IPS-NIHi7 (cell line): ENCODE measurements at regions not wholly inside any gene's neighbourhood (a gene's known extent, or its start where the extent isn't known, plus 50 kb on each side); places are given as distances from the start of the nearest gene placed in this dataset.

ENCODE experiments used
- DNase-seq: peaks from one replicate; pipeline ENCODE4 v3.0.0; 2012; ENCODE audit warnings: mixed read lengths; ENCODE audit errors: extremely low spot score

DNA sequence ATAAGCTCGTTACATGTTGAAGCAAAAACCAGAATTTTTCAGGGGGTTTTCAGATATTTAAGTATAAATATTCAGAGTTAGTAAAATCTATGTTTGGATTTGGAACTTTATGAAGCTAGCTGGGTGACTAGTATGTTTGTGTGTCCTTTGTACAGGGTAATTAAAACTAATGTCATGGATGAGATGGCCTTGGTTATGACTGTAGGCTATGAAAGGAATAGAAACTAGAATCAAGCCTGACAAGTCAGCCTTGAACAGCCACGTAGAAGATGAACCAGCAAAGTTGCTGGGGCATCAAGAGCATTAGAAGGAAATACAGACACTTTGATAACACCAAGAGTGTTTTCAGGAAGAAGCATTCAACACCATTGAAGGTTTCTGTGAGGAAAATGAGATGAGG lies 825.1 kb upstream of the CNTNAP5 start:
- no peak for DNase-seq

DNA sequence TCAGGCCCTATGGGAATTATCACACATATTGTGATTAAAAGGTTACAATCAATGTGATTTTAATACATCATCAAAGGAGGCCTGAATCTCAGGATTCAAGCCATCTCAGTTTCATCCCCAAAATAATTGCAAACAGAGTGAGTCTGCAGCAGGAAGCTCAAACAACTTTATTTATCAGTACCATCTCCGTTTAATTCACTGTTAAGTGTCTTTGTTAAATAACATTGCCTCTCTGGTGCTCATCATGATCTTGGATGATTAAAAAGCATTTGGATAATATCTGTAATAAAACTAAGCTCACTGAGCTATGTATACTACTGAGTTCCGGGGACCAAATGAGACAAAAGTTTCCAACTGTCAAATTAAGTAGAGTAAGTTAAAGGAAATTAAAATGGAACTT lies 817.8 kb upstream of the CNTNAP5 start:
- no peak for DNase-seq

DNA sequence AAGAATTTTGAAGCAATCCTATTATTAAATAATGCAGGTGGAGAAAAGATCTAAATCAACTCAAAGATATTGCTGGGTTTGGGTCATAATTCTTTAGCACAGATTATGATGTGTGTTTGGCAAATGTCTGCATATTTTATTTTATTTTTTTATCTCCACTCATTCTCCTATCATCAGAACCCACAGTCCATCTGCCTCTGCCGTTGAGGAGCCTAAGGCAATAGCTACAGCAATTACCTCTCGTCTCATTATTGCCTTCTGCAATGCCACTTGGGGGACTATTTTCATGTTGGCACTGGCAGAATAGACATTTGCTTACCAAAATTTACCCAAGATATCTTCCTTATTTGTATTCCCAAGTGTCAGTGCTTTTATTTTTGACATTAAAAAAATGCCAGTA lies 815.9 kb upstream of the CNTNAP5 start:
- no peak for DNase-seq

DNA sequence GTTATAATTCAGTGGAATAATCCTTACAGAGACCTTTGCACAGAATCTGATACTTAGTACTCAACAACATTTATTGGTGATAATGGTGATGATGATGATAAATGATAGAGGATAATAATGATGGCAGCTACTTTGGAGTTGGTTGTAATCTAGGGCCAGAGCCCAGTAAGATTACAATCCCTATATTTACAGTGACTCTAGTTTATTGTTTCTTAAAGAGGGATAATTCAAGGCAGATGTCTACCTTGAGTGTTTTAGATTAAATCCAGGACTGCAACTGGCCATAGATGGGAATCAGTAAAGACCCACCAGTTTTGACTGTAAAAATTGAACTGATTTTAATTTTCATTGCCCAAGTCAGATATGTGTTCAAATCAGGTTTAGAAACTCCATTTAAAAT lies 813.9 kb upstream of the CNTNAP5 start:
- no peak for DNase-seq

DNA sequence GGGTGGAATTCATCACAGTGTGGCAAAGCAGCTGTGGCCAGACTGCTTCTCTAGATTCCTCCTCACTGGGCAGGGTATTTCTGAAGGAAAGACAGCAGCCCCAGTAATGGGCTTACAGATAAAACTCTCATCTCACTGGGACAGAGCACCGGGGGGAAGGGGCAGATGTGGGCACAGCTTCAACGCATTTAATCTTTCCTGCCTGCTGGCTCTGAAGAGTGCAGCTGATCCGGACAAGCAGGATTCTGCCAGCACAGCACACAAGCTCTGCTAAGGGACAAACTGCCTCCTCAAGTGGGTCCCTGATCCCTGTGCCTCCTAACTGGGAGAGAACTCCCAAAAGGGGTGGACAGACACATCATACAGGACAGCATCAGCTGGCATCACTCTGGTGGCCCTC lies 779.9 kb upstream of the CNTNAP5 start:
- no peak for DNase-seq

DNA sequence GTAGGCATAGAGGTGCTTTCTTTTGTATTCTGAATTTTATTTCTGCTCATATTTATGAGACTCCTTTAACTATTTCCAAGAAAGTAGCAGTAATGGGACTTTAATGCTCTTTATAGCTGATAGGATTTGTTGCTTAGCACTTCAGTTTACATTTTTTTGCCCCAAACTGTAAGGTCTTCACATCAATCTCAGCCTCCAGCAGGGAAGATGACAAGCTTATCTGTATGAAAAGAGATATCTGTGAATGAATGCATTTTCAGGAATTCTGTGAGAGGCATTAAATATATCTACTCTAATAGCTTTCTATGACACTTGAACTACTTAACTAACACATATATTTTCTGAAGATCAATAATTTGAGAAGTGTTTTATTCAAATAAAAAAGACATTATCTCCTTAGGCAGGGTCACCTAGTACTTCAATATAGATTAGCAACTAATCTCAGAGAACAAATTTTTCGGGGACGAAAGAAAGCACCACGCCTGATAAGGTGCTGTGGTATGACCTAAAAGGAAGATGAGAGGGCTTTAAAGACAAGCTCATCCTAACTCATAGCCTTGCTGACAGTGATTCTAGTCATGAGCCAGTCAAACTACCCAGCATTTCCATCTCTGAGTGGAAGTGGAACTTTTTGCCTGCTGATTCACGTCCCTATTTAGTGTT lies 766.1 kb upstream of the CNTNAP5 start:
- DNase-seq, result no peak

DNA sequence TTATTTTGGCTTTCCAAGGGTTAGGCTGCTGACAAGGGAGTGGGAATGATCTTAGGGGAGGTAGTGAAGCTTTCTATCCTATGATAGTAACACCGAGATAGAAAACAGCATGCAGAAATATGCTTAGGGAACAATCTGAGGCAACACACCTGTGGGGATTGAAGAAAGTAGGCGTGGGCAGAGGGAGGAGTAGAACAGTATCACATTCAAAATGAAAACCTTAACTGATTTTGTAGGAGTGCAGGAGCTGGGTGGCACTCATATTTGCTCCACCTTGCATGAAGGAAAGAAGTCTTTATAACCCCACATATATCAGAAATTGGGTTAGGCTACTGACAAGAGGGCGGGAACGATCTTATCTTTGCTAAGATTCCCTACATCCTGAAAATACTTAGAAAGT lies 762.2 kb upstream of the CNTNAP5 start:
- DNase-seq, result no peak

DNA sequence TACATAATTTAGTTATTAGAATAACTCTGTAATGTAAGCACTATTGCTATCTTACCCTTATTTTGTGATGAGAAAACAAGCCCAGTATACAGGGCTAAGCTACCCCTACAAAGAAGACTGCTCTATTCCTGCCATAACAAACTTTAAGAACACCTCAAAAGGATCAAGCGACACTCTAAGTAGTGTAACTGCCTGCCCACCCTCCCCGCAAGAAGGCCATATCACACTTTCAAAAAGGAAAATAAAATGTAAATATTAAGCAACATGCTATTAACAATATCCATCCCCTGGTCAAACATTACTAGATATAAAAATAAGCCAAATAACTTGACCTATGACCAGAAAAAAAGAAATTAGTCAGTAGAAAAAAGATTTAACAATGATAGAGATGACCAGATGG lies 741.7 kb upstream of the CNTNAP5 start:
- no peak for DNase-seq

DNA sequence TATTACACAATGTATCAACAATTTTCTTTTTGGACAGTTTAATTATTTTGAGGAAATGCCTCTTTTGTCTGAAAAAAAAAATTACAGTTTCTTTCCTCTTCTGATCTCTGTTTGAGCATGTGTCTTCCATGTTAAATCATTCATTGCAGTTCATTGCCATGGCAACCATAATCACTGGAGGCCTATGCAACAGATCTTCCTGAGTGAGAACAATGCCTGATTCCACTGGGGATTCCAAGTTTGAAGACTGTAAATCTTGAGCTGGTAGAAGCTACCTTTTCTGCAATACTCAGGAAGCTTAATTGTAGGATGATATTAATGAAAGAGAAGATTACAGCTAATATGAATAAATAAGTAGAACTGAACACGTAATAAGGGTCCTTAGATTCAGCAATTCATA lies 721.4 kb upstream of the CNTNAP5 start:
- no peak for DNase-seq
